ENCODE measurements at regions not wholly inside any gene's neighbourhood (a gene's known extent, or its start where the extent isn't known, plus 50 kb on each side); places are given as distances from the start of the nearest gene placed in this dataset.

DNA sequence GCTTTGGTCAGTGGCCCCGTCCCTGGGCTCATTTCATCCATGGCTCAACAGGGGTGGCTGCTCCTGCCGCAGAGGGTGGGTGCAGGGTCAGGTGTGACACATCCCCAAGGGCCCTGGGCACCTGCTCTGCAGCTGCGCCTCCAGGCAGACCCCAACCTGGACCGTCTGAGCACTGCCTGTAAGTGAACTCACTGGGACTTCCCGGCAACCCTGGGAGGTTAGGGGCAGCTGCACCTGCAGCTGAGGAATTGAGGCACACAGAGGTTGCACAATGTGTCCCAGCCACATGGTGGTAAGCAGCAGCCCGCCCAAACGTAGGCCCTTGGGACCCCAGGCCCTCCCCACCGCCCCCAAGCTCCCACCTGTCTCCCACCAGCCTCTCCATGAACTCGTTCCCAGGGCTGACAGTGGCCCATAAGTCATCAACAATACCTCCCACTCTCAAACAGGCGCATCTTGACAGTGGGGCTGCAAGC lies 55.1 kb downstream of the PLXNA1 start:
- no peak for TF ChIP-seq SUZ12 (IDR thresholded peaks at IDR 0.05; ENCODE audit: extremely low read depth, insufficient read depth, insufficient read length)
- TF ChIP-seq ZNF274 (IDR thresholded peaks at IDR 0.05; ENCODE audit: low read depth, low read length), result no peak

All from NT2/D1 (cell line).